Mesendoderm (in vitro differentiated cells): ENCODE measurements at regions not wholly inside any gene's neighbourhood (a gene's known extent, or its start where the extent isn't known, plus 50 kb on each side); places are given as distances from the start of the nearest gene placed in this dataset.
"Not testable (repeated sequence)": the region's sequence is repeated elsewhere in the genome, so short reads cannot be mapped to it uniquely, and the experiment has no call there.

Experiments used
- DNase-seq: peaks from one replicate; pipeline ENCODE4 v3.0.0; 2013
- H2AK5ac ChIP-seq: 2 replicates; pipeline ENCODE4 v1.6.1; 2013; ENCODE audit warnings: low read length, inconsistent platforms
- H2BK120ac ChIP-seq: 2 replicates; pipeline ENCODE4 v1.6.1; 2013; ENCODE audit warnings: low read depth, mild to moderate bottlenecking, low read length, moderate library complexity, mixed read lengths
- H2BK15ac ChIP-seq: replicated peaks from 2 replicates; pipeline ENCODE4 v1.6.1; 2013; ENCODE audit warnings: low read depth, mild to moderate bottlenecking, moderate library complexity
- H2BK5ac ChIP-seq: 2 replicates; pipeline ENCODE4 v1.6.1; 2013; ENCODE audit warnings: low read length, inconsistent platforms
- H3K18ac ChIP-seq: 2 replicates; pipeline ENCODE4 v1.6.1; 2013; ENCODE audit warnings: mild to moderate bottlenecking, low read length, mixed read lengths
- H3K23ac ChIP-seq: one replicate; pipeline ENCODE4 v1.6.1; 2013; ENCODE audit warnings: low read length
- H3K27ac ChIP-seq: 2 replicates; pipeline ENCODE4 v1.5.1; 2013; ENCODE audit warnings: low read depth, mild to moderate bottlenecking, inconsistent platforms, low read length, moderate library complexity
- H3K27me3 ChIP-seq: 2 replicates; pipeline ENCODE4 v1.6.1; 2013; ENCODE audit warnings: low read length, control low read depth, mild to moderate bottlenecking, inconsistent platforms; ENCODE audit not compliant: insufficient read depth, poor library complexity
- H3K36me3 ChIP-seq: 2 replicates; pipeline ENCODE4 v1.6.1; 2013; ENCODE audit warnings: low read length, inconsistent platforms; ENCODE audit not compliant: control insufficient read depth, insufficient read depth
- H3K4ac ChIP-seq: one replicate; pipeline ENCODE4 v1.6.1; 2013; ENCODE audit warnings: low read depth, mild to moderate bottlenecking, low read length, moderate library complexity
- H3K4me1 ChIP-seq: 2 replicates; pipeline ENCODE4 v1.6.1; 2013; ENCODE audit warnings: low read depth, low read length, inconsistent platforms; ENCODE audit not compliant: control insufficient read depth
- H3K4me2 ChIP-seq: 2 replicates; pipeline ENCODE4 v1.6.1; 2013; ENCODE audit warnings: low read length
- H3K4me3 ChIP-seq: 2 replicates; pipeline ENCODE4 v1.5.1; 2013; ENCODE audit warnings: mild to moderate bottlenecking, low read length
- H3K56ac ChIP-seq: one replicate; pipeline ENCODE4 v1.6.1; 2013; ENCODE audit warnings: low read length
- H3K79me1 ChIP-seq: 2 replicates; pipeline ENCODE4 v1.6.1; 2013; ENCODE audit warnings: low read length, inconsistent platforms
- H3K79me2 ChIP-seq: 2 replicates; pipeline ENCODE4 v1.6.1; 2013; ENCODE audit warnings: mild to moderate bottlenecking, low read length; ENCODE audit not compliant: control insufficient read depth, insufficient read depth
- H3K9ac ChIP-seq: 2 replicates; pipeline ENCODE4 v1.6.1; 2013; ENCODE audit warnings: low read length, inconsistent platforms
- H4K5ac ChIP-seq: one replicate; pipeline ENCODE4 v1.6.1; 2013; ENCODE audit warnings: low read length
- H4K8ac ChIP-seq: one replicate; pipeline ENCODE4 v1.6.1; 2013; ENCODE audit warnings: low read depth, mild to moderate bottlenecking, control low read depth, low read length, moderate library complexity
- WGBS: extraction: QIAGEN DNeasy Blood & Tissue Kit; methylation state at CpG from one replicate; pipeline ENCODE4 v1.1.7; 2013; ENCODE audit warnings: low lambda C conversion rate, missing lambda C conversion rate; ENCODE audit not compliant: insufficient coverage; ENCODE audit errors: extremely low coverage; 5-methylcytosine and 5-hydroxymethylcytosine counted together

DNA sequence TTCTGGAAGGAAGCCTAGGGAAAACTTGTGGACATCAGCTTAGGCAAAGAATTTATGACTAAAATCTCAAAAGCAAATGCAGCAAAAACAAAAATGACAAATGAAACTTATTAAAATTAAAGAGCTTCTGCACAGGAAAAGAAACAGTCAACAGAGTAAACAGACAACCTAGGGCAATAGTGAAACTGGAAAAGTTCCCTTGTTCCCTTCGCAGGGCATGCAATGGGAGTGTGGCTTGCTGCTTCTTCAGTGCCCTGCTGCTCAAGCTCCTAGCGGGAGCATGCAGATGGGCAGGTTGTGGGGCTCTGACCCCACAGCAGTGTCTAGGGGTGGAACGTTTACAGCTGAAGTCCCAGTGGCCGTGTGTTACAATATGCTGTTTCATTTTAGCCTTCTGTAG, 1797.4 kb downstream of the NCAM2 start:
- Histone ChIP-seq H4K5ac (no peak overlapping the region), H4K8ac (no peak overlapping the region), H3K79me2 (no peaks in the 10 kb centered on the region), H3K4me2 (no peak overlapping the region), H3K27ac (no peak overlapping the region), H3K56ac (no peak overlapping the region), H3K9ac (no peak overlapping the region), H2BK5ac (no peak overlapping the region), H3K18ac (no peak overlapping the region), H3K79me1 (no peaks in the 10 kb centered on the region), H3K23ac (no peak overlapping the region), H2BK15ac (no peak overlapping the region), H3K4me3 (no peak overlapping the region), H2BK120ac (no peak overlapping the region), H3K36me3 (no peaks in the 10 kb centered on the region), H2AK5ac (no peak overlapping the region), H3K4me1 (no peaks in the 10 kb centered on the region), H3K27me3 (no peaks in the 10 kb centered on the region), H3K4ac (no peak overlapping the region)
- WGBS: no CpG with 5 or more reads among the region's 4 CpGs
- DNase-seq: no peak

DNA sequence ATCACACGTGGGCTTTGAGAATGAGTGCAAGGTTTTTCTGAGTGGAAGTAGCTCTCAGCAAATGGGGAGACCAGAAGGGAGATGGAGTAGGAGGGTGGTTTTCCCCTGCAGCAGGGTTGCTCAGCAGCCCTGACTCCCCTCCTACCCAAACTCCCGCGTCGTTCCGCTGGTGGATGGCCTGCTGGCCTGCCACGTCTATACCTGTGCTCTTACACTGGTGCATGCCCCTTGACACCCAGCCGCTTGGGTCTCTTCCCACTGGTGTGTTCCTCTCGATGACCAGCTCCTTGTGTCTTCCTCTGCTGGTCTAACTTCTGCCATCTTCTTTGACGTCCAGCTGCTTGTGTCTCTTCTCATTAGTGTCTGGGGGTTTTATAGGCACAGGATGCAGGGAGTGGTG, 1797.9 kb downstream of the NCAM2 start:
- Histone ChIP-seq H3K4me2 (no peak overlapping the region), H4K8ac (no peak overlapping the region), H3K4me1 (no peaks in the 10 kb centered on the region), H3K27ac (no peak overlapping the region), H3K4ac (no peak overlapping the region), H3K9ac (no peak overlapping the region), H3K23ac (no peak overlapping the region), H2BK120ac (no peak overlapping the region), H3K18ac (no peak overlapping the region), H3K27me3 (no peaks in the 10 kb centered on the region), H2BK5ac (no peak overlapping the region), H3K36me3 (no peaks in the 10 kb centered on the region), H3K79me1 (no peaks in the 10 kb centered on the region), H2AK5ac (no peak overlapping the region), H4K5ac (no peak overlapping the region), H2BK15ac (no peak overlapping the region), H3K56ac (no peak overlapping the region), H3K4me3 (no peak overlapping the region), H3K79me2 (no peaks in the 10 kb centered on the region)
- WGBS: no CpG with 5 or more reads among the region's 9 CpGs
- DNase-seq: no peak

DNA sequence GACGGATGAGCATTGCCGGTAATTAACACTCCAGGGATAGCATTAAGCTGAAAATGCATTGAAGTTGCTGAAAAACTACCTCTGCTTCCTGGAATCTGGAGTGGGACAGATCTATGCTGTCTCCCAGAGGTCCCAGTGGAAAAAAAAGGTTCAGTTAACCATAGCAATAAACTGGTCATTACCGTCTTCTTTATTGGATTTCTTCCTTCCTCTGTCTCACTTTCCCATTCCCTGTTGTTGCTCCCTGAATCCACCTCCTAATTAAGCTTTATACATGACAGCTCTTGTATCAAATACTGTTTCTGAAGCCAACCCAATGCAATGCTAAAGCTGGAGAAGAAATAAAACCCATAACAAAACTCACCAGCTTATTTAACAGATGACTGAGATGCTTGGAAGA, 1805.9 kb downstream of the NCAM2 start:
- no peak overlapping the region for H3K27ac ChIP-seq
- H3K18ac ChIP-seq: no peak overlapping the region
- DNase-seq: peak; percentile 0
- no peaks in the 10 kb centered on the region for H3K79me1 ChIP-seq
- no peak overlapping the region for H2BK5ac ChIP-seq
- no peak overlapping the region for H4K8ac ChIP-seq
- no peak overlapping the region for H3K4me2 ChIP-seq
- H2BK15ac ChIP-seq: no peak overlapping the region
- no peaks in the 10 kb centered on the region for H3K36me3 ChIP-seq
- H4K5ac ChIP-seq: no peak overlapping the region
- H2BK120ac ChIP-seq: no peak overlapping the region
- no peak overlapping the region for H3K4ac ChIP-seq
- no peak overlapping the region for H3K23ac ChIP-seq
- no peaks in the 10 kb centered on the region for H3K79me2 ChIP-seq
- no peaks in the 10 kb centered on the region for H3K4me1 ChIP-seq
- H2AK5ac ChIP-seq: no peak overlapping the region
- no peak overlapping the region for H3K9ac ChIP-seq
- no CpG with 5 or more reads among the region's 3 CpGs for WGBS
- H3K56ac ChIP-seq: no peak overlapping the region
- no peaks in the 10 kb centered on the region for H3K27me3 ChIP-seq
- no peak overlapping the region for H3K4me3 ChIP-seq

DNA sequence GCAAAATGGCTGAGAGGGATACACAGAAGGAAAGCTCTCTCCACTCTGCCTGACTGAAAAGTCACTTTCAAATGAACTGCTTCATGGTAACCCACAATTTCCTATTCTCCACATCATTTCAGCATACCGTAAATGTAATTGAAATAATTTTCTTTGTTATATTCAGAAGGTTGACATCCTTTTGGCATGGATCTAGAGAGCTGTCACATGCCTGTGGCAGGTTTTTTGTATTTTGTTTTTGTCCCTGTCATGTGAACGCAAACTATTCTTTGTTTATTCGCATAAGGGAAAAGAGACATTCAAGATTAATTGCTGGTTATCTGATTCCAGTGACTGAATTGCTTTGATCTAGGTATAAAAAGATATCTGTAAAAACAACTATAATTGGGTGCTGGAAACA, 1808.1 kb downstream of the NCAM2 start:
- no peak overlapping the region for H3K56ac ChIP-seq
- DNase-seq: no peak
- H3K4me1 ChIP-seq: no peaks in the 10 kb centered on the region
- no peak overlapping the region for H3K4ac ChIP-seq
- no peak overlapping the region for H2BK5ac ChIP-seq
- H3K27me3 ChIP-seq: no peaks in the 10 kb centered on the region
- H3K79me2 ChIP-seq: no peaks in the 10 kb centered on the region
- no peak overlapping the region for H3K18ac ChIP-seq
- H2BK120ac ChIP-seq: no peak overlapping the region
- no peak overlapping the region for H4K5ac ChIP-seq
- H3K27ac ChIP-seq: no peak overlapping the region
- H3K9ac ChIP-seq: no peak overlapping the region
- no peaks in the 10 kb centered on the region for H3K79me1 ChIP-seq
- H2BK15ac ChIP-seq: no peak overlapping the region
- no peak overlapping the region for H3K4me3 ChIP-seq
- no CpG with 5 or more reads among the region's 3 CpGs for WGBS
- H4K8ac ChIP-seq: no peak overlapping the region
- H3K4me2 ChIP-seq: no peak overlapping the region
- H2AK5ac ChIP-seq: no peak overlapping the region
- H3K23ac ChIP-seq: no peak overlapping the region
- no peaks in the 10 kb centered on the region for H3K36me3 ChIP-seq

DNA sequence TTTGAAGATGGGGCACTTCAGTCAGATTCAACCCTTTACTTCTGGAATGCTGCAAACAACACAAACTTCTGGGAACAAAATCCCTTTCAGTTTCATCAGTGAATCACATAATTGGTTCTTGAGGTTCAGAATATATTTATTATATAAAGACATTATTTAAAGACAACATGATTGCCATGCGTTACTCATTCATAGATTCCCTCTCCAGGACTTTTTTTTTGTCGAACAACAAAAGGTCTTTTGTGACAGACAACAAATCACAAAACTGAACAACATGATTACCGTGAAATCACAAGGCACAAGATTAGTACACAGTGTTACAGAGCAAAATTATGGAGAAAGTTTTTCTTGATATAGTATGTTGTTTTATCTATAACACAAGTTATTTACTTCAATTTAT, 1815.0 kb downstream of the NCAM2 start:
- H3K36me3 ChIP-seq: no peaks in the 10 kb centered on the region
- H3K4me3 ChIP-seq: no peak overlapping the region
- H3K56ac ChIP-seq: no peak overlapping the region
- no peak for DNase-seq
- H2AK5ac ChIP-seq: no peak overlapping the region
- H3K27ac ChIP-seq: no peak overlapping the region
- no peak overlapping the region for H2BK5ac ChIP-seq
- no peak overlapping the region for H3K23ac ChIP-seq
- H3K27me3 ChIP-seq: no peaks in the 10 kb centered on the region
- no peak overlapping the region for H4K8ac ChIP-seq
- no peak overlapping the region for H3K4ac ChIP-seq
- no peak overlapping the region for H4K5ac ChIP-seq
- H2BK15ac ChIP-seq: no peak overlapping the region
- no peak overlapping the region for H2BK120ac ChIP-seq
- no peaks in the 10 kb centered on the region for H3K79me1 ChIP-seq
- H3K4me2 ChIP-seq: no peak overlapping the region
- no peaks in the 10 kb centered on the region for H3K4me1 ChIP-seq
- WGBS: no CpG with 5 or more reads among the region's 3 CpGs
- H3K79me2 ChIP-seq: no peaks in the 10 kb centered on the region
- no peak overlapping the region for H3K9ac ChIP-seq
- no peak overlapping the region for H3K18ac ChIP-seq

DNA sequence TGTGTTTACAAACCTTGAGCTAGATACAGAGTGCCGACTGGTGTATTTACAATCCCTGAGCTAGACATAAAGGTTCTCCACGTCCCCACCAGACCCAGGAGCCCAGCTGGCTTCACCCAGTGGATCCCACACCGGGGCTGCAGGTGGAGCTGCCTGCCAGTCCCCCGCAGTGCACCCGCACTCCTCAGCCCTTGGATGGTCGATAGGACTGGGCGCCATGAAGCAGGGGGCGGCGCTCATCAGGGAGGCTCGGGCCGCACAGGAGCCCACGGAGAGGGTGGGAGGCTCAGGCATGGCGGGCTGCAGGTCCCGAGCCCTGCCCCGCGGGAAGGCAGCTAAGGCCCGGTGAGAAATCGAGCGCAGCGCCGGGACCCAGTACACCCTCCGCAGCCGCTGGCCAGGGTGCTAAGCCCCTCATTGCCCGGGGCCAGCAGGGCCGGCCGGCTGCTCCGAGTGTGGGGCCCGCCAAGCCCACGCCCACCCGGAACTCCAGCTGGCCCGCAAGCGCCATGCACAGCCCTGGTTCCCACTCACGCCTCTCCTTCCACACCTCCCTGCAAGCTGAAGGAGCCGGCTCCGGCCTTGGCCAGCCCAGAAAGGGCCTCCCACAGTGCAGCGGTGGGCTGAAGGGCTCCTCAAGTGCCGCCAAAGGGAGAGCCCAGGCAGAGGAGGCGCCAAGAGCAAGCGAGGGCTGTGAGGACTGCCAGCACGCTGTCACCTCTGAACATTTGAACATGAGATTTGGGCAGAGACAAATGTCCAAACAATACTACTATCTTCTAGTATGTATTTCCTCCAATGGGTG, 1820.7 kb downstream of the NCAM2 start:
- H3K18ac ChIP-seq, H2BK15ac ChIP-seq, H4K8ac ChIP-seq, H3K27me3 ChIP-seq, H3K4ac ChIP-seq, H2BK5ac ChIP-seq, H3K79me1 ChIP-seq, H2BK120ac ChIP-seq, DNase-seq, H3K4me2 ChIP-seq, H3K4me3 ChIP-seq, H2AK5ac ChIP-seq, H3K9ac ChIP-seq, H4K5ac ChIP-seq, H3K27ac ChIP-seq, H3K79me2 ChIP-seq, H3K4me1 ChIP-seq, H3K36me3 ChIP-seq, H3K23ac ChIP-seq, H3K56ac ChIP-seq: not testable (repeated sequence)
- WGBS: no CpG with 5 or more reads among the region's 40 CpGs
